GM19372 (cell line): ENCODE measurements at regions not wholly inside any gene's neighbourhood (a gene's known extent, or its start where the extent isn't known, plus 50 kb on each side); places are given as distances from the start of the nearest gene placed in this dataset.

ENCODE experiments used
- ATAC-seq: cut with Tn5 transposase; IDR thresholded peaks from one replicate; pipeline ENCODE4 v1.9.1; 2021; ENCODE audit warnings: mild to moderate bottlenecking, low read depth, moderate library complexity; ENCODE audit not compliant: unreplicated experiment

DNA sequence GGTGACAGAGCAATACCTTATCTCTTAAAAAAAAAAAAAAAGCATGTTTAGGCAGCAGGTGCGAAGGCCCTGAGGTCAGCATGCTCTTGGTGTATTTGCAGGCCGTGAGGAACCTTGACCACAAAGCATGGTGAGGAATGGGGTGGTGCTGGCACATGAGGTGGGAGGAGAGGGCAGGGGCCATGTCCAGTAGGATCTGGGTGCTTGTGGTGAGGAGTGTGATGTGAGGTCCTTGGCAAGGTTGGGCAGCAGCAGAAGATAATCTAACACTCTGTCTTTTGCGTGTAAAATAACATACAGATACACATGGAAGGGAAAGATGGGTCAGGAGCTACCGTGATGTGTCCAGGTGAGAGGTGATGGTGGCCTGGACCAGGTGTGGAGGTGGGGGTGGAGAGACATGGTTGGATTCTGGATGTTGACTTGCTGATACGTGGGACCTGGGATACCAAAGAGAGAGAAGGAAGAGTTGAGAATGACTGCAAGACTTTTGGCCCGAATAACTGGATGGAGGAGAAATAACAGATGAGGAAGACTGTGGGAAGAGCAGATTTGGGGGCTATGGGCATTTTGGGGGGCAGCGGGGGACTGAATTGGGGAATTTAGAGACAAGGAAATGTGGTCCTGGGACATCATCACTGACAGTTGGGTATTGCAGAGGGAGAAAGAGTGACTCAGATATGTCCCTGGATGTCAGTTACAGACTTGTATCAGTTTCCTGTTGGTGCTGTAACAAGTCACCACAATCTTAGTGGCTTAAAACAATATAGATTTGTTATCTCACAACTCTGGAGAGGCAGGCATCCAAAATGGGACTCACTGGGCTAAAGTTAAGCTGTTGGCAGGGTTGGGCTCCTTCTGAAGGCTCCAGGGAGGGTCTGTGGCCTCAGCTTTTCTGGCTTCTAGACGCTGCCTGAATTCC lies 274.9 kb downstream of the HAPSTR1 start:
- ATAC-seq: no peak

GRCh38 chr16:9370061-9370491 lies 278.6 kb downstream of the HAPSTR1 start:
- no peak for ATAC-seq

DNA sequence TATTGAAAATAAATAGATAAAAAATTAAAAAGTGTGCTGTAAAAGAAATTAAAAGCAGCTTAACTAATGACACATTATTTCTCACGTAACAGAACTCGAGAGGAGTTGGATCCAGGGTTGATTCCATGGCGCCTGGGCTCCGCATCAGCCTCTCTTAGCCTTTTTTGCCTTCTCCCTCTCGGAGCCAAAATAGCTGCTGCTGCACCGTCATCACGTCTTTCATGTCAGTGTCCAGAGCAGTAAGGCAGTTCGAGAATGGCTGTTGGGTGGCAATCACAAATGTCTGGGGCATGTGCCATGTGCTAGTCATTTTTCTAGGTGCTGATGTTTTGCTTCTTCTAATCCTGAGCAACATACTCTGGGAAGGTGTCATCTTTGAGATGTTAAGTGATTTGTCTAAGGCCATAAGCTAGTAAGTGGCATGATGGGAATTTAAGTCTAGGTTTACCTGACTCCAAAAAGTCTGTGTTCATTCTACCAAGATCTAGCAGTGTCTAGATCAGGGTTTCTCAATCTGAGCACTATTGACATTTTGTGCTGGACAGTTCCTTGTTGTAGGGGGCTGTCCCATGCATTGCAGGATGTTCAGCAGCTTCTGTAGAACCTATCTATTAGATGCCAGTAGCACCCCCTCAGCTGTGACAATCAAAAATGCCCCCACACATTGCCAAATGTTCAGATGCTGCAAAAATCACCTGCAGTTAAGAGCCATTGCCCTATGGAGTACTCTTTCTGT lies 280.4 kb downstream of the HAPSTR1 start:
- ATAC-seq: no peak

GRCh38 chr16:9372934-9373890 lies 281.8 kb downstream of the HAPSTR1 start:
- no peak for ATAC-seq

GRCh38 chr16:9374061-9374460 lies 282.6 kb downstream of the HAPSTR1 start:
- ATAC-seq: no peak

DNA sequence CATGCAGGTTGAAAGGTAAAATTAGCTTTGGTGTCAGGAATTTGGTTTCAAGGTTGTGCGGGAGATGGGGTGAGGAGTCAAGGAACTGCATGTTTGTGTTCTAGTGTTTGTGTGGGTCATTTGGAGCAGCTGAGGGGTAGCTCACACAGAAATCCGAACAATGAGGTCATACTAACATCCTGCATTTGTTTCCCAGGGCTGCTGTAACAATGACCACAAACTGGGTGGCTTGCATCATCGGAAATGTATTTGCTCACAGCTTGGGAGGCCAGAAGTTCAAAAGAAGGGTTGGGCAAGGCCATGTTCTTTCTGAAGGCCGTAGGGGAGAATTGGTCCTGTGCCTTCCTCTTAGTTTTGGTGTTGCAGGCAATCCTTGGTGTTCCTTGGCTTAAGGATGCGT lies 287.4 kb downstream of the HAPSTR1 start:
- ATAC-seq: no peak

- ATAC-seq: no peak
Observed at GRCh38 chr16:9380221-9380620, 288.8 kb downstream of the HAPSTR1 start.

DNA sequence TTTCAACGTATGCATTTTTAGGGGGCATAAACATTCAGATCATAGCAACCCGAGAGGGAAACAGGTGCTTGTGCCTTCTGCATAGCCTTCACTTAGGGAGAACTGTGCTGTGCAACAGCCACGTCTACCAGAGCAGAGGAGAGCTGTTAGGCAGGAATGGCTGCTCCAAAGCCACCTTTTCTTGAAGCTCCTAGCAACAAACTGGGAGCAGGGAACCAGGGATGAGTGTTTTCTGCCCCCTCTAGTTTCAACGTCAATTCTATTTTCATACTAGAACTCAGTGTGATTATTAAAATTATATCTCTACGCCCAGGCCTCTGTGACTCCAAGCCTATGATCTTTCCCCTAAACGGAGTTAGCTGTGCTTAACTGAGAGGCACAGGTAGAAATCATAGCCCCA lies 290.0 kb downstream of the HAPSTR1 start:
- ATAC-seq: no peak

- ATAC-seq: no peak
Observed at GRCh38 chr16:9381905-9382304, 290.5 kb downstream of the HAPSTR1 start.

DNA sequence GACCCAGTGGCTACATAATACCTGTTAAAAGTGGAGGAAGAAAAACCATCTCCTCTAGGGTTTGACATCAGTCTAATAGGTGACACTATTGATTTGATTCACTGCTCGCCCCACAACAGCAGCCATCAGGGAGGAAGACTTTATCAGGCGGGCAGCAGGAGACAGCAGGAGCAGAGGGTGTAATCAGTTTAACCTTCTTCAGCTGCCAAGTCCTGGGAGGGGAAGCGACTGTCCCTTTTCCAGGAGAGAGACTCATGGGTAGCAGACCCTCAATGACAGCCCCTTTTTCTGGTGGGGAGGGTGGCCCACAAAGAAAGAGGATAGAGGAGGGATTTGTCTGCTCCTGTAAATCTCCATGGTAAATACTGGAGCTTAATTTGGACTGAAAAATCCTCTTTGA lies 291.8 kb downstream of the HAPSTR1 start:
- ATAC-seq: no peak

DNA sequence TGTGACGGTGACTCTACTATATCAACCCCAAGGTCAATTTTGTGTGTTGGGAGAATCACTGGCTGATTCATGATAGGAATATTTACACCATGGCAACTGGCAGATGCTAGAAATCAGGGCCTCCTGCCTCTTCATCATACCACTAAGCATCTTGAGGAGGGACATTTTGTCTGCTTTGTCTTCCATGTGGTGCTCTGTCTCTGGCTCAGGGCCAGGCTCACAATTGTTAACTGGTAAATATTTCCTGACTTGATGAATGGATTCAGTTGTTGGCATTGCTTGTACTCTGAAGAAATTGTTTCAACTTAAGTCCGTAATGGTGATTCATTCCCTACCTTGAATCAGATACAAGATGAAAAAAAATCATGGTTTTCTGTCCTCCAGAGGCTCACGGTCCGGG lies 292.7 kb downstream of the HAPSTR1 start:
- no peak for ATAC-seq

DNA sequence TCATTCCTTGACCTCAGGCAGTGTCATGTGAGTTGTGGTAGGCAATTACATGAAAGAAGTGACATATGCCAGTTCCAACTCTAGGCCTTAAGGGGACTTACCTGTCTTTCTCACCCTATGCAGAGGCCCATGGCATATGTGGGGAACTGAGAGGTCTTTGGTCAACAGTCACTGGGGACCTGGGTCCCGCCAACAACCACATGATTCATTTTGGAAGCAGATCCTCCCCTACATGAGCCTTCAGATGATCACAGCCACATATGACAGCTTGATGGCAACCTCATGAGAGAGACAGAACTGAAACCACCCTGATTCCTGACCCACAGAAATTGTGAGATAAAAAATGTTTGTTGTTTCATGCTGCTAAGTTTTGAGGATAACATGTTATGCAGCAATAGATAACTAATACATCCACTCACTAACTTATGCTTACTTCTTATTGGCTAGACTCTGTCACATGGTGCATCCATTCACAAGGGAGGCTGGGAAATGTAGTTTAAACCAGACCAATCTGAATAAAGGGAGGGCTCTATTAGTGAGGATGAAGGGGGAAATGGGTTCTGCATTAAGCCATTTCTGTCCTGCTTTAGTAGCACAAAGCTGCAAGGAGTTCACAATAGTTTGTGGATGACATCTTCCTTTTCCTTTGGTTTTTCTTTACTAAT lies 298.2 kb downstream of the HAPSTR1 start:
- no peak for ATAC-seq

GRCh38 chr16:9392956-9393355 lies 301.5 kb downstream of the HAPSTR1 start:
- ATAC-seq: no peak

GRCh38 chr16:9393591-9393990 lies 302.1 kb downstream of the HAPSTR1 start:
- no peak for ATAC-seq

DNA sequence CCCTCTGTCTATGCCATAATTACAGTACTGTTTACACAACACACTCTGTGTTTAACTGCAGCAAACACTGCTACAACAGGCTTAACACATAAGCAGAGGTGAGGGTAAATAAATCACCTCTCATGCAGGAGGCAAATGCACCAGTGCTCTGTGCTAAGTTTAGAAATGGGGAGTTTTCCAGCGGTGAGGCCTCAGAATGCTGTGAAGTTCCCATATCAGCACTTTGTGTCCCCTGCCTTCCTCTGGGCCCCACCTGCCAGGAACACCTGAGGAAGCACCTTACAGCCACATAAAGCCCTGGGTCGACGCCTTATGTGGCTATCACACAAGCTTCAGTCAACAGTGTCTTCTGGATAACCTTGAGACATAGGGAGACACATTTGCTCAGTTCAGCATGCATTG lies 304.5 kb downstream of the HAPSTR1 start:
- no peak for ATAC-seq

- no peak for ATAC-seq
Observed at GRCh38 chr16:9399573-9399972, 308.1 kb downstream of the HAPSTR1 start.

GRCh38 chr16:9401173-9401572 lies 309.7 kb downstream of the HAPSTR1 start:
- no peak for ATAC-seq

GRCh38 chr16:9402293-9402860 lies 310.9 kb downstream of the HAPSTR1 start:
- ATAC-seq: no peak

DNA sequence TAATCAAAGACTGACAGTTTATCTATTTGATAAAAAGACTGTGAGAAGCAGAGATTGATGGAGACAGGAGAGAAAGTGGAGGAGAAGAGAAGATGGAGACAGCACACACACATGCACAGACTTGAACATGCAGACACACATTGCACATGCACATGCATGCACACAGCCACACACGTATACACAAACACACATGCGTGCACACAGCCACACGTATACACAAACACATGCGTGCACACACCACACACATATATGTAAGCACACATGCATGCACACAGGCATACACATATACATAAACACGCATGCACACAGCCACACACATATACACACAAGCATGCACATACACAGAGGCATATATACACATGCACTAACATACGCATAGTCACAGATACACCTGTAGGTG lies 313.4 kb downstream of the HAPSTR1 start:
- no peak for ATAC-seq
